GM23248 (cell line): ENCODE measurements at regions not wholly inside any gene's neighbourhood (a gene's known extent, or its start where the extent isn't known, plus 50 kb on each side); places are given as distances from the start of the nearest gene placed in this dataset.
"Not testable (repeated sequence)": the region's sequence is repeated elsewhere in the genome, so short reads cannot be mapped to it uniquely, and the experiment has no call there.

Experiments used
- DNase-seq: peaks from one replicate; pipeline ENCODE4 v3.0.0-alpha.2; 2015
- H2AFZ ChIP-seq: fragments of 200-600 bp; sonication (generic); 2 replicates; pipeline ENCODE4 v1.6.1; 2016; ENCODE audit warnings: antibody characterized with exemption
- H3F3A ChIP-seq: fragments of 200-600 bp; sonication (generic); 2 replicates; pipeline ENCODE4 v1.6.1; 2016; ENCODE audit warnings: mild to moderate bottlenecking, antibody characterized with exemption, mixed run types; ENCODE audit not compliant: insufficient read depth
- H3K27ac ChIP-seq: fragments of 200-600 bp; sonication (generic); 2 replicates; pipeline ENCODE4 v1.5.1; 2016; ENCODE audit warnings: mild to moderate bottlenecking
- H3K27me3 ChIP-seq: fragments of 200-600 bp; sonication (generic); replicated peaks from 2 replicates; pipeline ENCODE4 v1.6.1; 2016; ENCODE audit warnings: mild to moderate bottlenecking; ENCODE audit not compliant: insufficient read depth
- H3K36me3 ChIP-seq: fragments of 200-600 bp; sonication (generic); 2 replicates; pipeline ENCODE4 v1.6.1; 2016; ENCODE audit warnings: low read depth, mild to moderate bottlenecking
- H3K4me1 ChIP-seq: fragments of 200-600 bp; sonication (generic); 2 replicates; pipeline ENCODE4 v1.6.1; 2016; ENCODE audit warnings: mild to moderate bottlenecking; ENCODE audit not compliant: insufficient read depth
- H3K4me2 ChIP-seq: fragments of 200-600 bp; sonication (generic); one replicate; pipeline ENCODE4 v1.6.1; 2016; ENCODE audit warnings: mild to moderate bottlenecking; ENCODE audit not compliant: unreplicated experiment
- H3K4me3 ChIP-seq: fragments of 200-600 bp; sonication (generic); 2 replicates; pipeline ENCODE4 v1.5.1; 2016; ENCODE audit warnings: mild to moderate bottlenecking
- H3K79me2 ChIP-seq: fragments of 200-600 bp; sonication (generic); 2 replicates; pipeline ENCODE4 v1.6.1; 2016; ENCODE audit warnings: mild to moderate bottlenecking; ENCODE audit not compliant: insufficient read depth
- H3K9ac ChIP-seq: fragments of 200-600 bp; sonication (generic); 2 replicates; pipeline ENCODE4 v1.6.1; 2016; ENCODE audit warnings: mild to moderate bottlenecking
- H3K9me2 ChIP-seq: fragments of 200-600 bp; sonication (generic); 2 replicates; pipeline ENCODE4 v1.6.1; 2016; ENCODE audit warnings: mixed run types, mild to moderate bottlenecking, moderate library complexity; ENCODE audit not compliant: insufficient read depth
- H3K9me3 ChIP-seq: fragments of 200-600 bp; sonication (generic); one replicate; pipeline ENCODE4 v1.6.1; 2017; ENCODE audit warnings: low read depth
- H4K20me1 ChIP-seq: fragments of 200-600 bp; sonication (generic); 2 replicates; pipeline ENCODE4 v1.6.0; 2016; ENCODE audit not compliant: insufficient read depth
- EZH2 ChIP-seq: fragments of 200-600 bp; sonication (generic); IDR thresholded peaks from 2 replicates; pipeline ENCODE4 v1.6.1; 2018; ENCODE audit warnings: antibody characterized with exemption, mild to moderate bottlenecking; ENCODE audit not compliant: insufficient read depth, poor library complexity, severe bottlenecking
- EZH2phosphoT487 ChIP-seq: fragments of 200-600 bp; sonication (generic); IDR thresholded peaks from 2 replicates; pipeline ENCODE4 v1.6.1; 2018; ENCODE audit warnings: antibody characterized with exemption, moderate library complexity, mild to moderate bottlenecking, low read depth; ENCODE audit not compliant: insufficient read depth
- WGBS, 2 experiments: methylation state at CpG; one replicate each; pipeline ENCODE4 v1.1.6; 2015 to 2017; ENCODE audit warnings: low lambda C conversion rate in 2 of 2, low coverage in 1 of 2; ENCODE audit errors: missing lambda C conversion rate in 2 of 2; 5-methylcytosine and 5-hydroxymethylcytosine counted together
- in situ Hi-C: fragments of 300-500 bp; cut with MboI; formaldehyde crosslinking; loops from 2 replicates; pipeline ENCODE4 v1.15.0; 2020

GRCh38 chr2:390959-391358 lies 103.1 kb upstream of the ALKAL2 start:
- in situ Hi-C loops, result no loop called here

GRCh38 chr2:389985-390384 lies 102.1 kb upstream of the ALKAL2 start:
- H3K9ac ChIP-seq, H3K4me3 ChIP-seq, H2AFZ ChIP-seq, H3K9me3 ChIP-seq, H3K36me3 ChIP-seq, H3K79me2 ChIP-seq, DNase-seq, H4K20me1 ChIP-seq, H3K9me2 ChIP-seq, H3K27me3 ChIP-seq, H3K4me2 ChIP-seq, H3K4me1 ChIP-seq, in situ Hi-C loops, H3K27ac ChIP-seq, H3F3A ChIP-seq: not testable (repeated sequence)
- 83 to 87% methylated on average over 8 to 15 of the region's 15 CpGs for WGBS, 2 experiments

More at GRCh38 chr2:390959-391358, 103.1 kb upstream of the ALKAL2 start:
- Histone ChIP-seq H3K4me3 (no peak overlapping the region), H3K36me3 (no peaks in the 10 kb centered on the region), H3K27me3 (no peaks in the 10 kb centered on the region), H3K27ac (no peak overlapping the region), H3K9me3 (no peaks in the 10 kb centered on the region), H3K79me2 (no peaks in the 10 kb centered on the region), H4K20me1 (no peaks in the 10 kb centered on the region), H3K9me2 (no peaks in the 10 kb centered on the region), H2AFZ (no peak overlapping the region), H3F3A (no peaks in the 10 kb centered on the region), H3K4me2 (no peak overlapping the region), H3K4me1 (no peaks in the 10 kb centered on the region), H3K9ac (no peak overlapping the region)
- WGBS, 2 experiments, result 69 to 75% methylated on average over 14 of the region's 14 CpGs
- TF ChIP-seq EZH2, result no peak
- no peak for TF ChIP-seq EZH2phosphoT487
- DNase-seq, result no peak

DNA sequence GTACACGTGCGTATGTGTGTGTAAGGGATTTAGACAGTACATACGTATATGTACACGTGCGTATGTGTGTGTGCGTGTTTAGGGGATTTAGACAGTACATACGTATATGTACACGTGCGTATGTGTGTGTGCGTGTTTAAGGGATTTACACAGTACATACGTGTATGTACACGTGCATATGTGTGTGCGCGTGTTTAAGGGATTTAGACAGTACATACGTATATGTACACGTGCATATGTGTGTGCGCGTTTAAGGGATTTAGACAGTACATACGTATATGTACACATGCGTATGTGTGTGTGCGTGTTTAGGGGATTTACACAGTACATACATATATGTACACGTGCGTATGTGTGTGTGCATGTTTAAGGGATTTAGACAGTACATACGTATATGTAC lies 100.9 kb upstream of the ALKAL2 start:
- H3K9ac ChIP-seq, H3K27ac ChIP-seq, H3K9me3 ChIP-seq, H3K36me3 ChIP-seq, H3K4me3 ChIP-seq, H3K9me2 ChIP-seq, H4K20me1 ChIP-seq, in situ Hi-C loops, DNase-seq, H2AFZ ChIP-seq, H3K79me2 ChIP-seq, H3K4me2 ChIP-seq, H3K4me1 ChIP-seq, H3K27me3 ChIP-seq, H3F3A ChIP-seq: not testable (repeated sequence)
- 91 to 96% methylated on average over 23 to 24 of the region's 24 CpGs for WGBS, 2 experiments

DNA sequence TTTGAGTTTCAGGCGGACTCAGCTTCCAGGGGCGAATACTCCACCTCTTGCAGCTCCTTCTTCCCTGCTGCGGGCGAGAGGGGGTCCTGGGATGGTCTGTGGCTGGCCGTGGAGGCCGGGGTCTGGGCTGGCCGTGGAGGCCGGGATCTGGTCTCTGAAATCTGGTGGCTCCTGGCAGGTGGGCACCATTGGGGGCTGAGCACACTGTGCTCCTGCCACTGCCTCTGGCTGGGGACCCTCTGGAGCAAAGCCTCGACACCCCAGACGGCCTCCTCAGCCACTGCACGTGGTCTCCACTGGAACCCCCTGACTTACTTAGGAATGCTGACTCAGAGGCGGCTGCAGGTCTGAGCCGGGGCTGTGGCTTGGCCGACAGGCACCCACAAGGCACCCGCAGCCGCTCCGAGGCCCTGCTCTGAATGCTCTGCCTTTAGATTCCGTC lies 100.1 kb upstream of the ALKAL2 start:
- no peak for DNase-seq
- no peak overlapping the region for H3K27ac ChIP-seq
- no peaks in the 10 kb centered on the region for H3K27me3 ChIP-seq
- H3K4me3 ChIP-seq, result no peak overlapping the region
- no peaks in the 10 kb centered on the region for H3K36me3 ChIP-seq
- no peaks in the 10 kb centered on the region for H3F3A ChIP-seq
- H3K4me2 ChIP-seq, result no peak overlapping the region
- WGBS, 2 experiments, result 66 to 70% methylated on average over 18 of the region's 18 CpGs
- TF ChIP-seq EZH2phosphoT487 (no peak), EZH2 (no peak)
- H2AFZ ChIP-seq, result no peak overlapping the region
- H3K9me3 ChIP-seq, result no peaks in the 10 kb centered on the region
- no peaks in the 10 kb centered on the region for H3K4me1 ChIP-seq
- no peaks in the 10 kb centered on the region for H3K79me2 ChIP-seq
- in situ Hi-C loops, result no loop called here
- no peak overlapping the region for H3K9ac ChIP-seq
- no peaks in the 10 kb centered on the region for H4K20me1 ChIP-seq
- H3K9me2 ChIP-seq, result no peaks in the 10 kb centered on the region

GRCh38 chr2:386406-387103 lies 98.7 kb upstream of the ALKAL2 start:
- H3K27ac ChIP-seq, result no peak overlapping the region
- 53 to 62% methylated on average over 5 to 10 of the region's 10 CpGs for WGBS, 2 experiments
- H3K9ac ChIP-seq, result no peak overlapping the region
- no peaks in the 10 kb centered on the region for H3K4me1 ChIP-seq
- H3K36me3 ChIP-seq, result no peaks in the 10 kb centered on the region
- no peaks in the 10 kb centered on the region for H3K9me2 ChIP-seq
- no peak for TF ChIP-seq EZH2phosphoT487
- no peak overlapping the region for H3K4me3 ChIP-seq
- no peaks in the 10 kb centered on the region for H4K20me1 ChIP-seq
- H3K79me2 ChIP-seq, result no peaks in the 10 kb centered on the region
- no peak overlapping the region for H3K4me2 ChIP-seq
- no peak for DNase-seq
- no peaks in the 10 kb centered on the region for H3K27me3 ChIP-seq
- no peak overlapping the region for H2AFZ ChIP-seq
- no peaks in the 10 kb centered on the region for H3K9me3 ChIP-seq
- no peaks in the 10 kb centered on the region for H3F3A ChIP-seq
- in situ Hi-C loops, result no loop called here
